ENCODE measurements at regions not wholly inside any gene's neighbourhood (a gene's known extent, or its start where the extent isn't known, plus 50 kb on each side); places are given as distances from the start of the nearest gene placed in this dataset.

DNA sequence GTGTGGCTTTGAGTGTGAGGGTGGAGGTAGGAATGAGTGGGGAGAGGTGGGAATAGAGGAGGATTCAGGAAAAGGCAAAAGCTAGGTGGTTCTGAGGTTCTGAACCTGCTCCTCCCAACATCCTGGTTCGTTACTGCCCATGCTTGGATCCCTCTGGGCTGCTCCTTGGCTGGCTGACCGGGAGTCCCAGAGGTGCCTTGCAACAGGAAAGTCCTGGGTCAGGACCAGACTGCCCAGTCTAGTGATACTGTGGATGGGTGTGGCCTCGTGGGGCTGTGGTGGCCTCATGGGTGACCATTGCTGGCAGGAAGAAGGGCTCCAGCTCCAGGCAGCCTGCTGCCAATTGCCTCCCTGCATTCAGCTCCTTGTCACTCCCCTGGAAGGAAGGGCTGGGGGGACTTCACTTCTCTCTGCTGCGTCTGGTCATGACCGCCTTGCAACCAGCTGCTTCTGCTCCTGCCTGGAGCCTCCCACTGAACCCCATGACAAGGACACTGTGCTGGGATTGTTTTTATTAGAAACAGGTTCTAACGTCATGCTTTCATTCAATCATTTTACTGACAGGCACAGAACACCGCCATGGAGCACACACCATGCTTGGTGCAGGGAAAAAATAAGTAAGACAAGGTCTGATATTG, 61.5 kb upstream of the UBL3 start:
- Histone ChIP-seq H3K27ac (ENCODE audit: low read length) (no peak overlapping the region), H3K79me2 (ENCODE audit: low read length) (no peaks in the 10 kb centered on the region), H3K4me3 (ENCODE audit: low read length) (no peak overlapping the region), H3K4me1 (ENCODE audit: low read length) (peaks cover 24% of the 10 kb centered on the region), H4K20me1 (ENCODE audit: insufficient read depth, low read length) (no peaks in the 10 kb centered on the region), H2AFZ (ENCODE audit: low read depth, low read length) (no peak overlapping the region), H3K9me3 (ENCODE audit: insufficient read depth, low read length) (peaks cover 6% of the 10 kb centered on the region), H3K27me3 (ENCODE audit: low read depth, low read length) (no peaks in the 10 kb centered on the region), H3K4me2 (ENCODE audit: low read length) (no peak overlapping the region), H3K36me3 (replicated peaks; ENCODE audit: low read depth, low read length) (peaks cover 8% of the 10 kb centered on the region), H3K9ac (ENCODE audit: low read length) (no peak overlapping the region)
- TF ChIP-seq CTCF (IDR thresholded peaks at IDR 0.05; ENCODE audit: low read depth, low read length) (no peak), EZH2phosphoT487 (IDR thresholded peaks at IDR 0.05; ENCODE audit: low read depth) (no peak)

GRCh38 chr13:29909975-29910674, 59.7 kb upstream of the UBL3 start:
- Histone ChIP-seq H3K9ac (ENCODE audit: low read length) (no peak overlapping the region), H3K27me3 (ENCODE audit: low read depth, low read length) (no peaks in the 10 kb centered on the region), H2AFZ (ENCODE audit: low read depth, low read length) (no peak overlapping the region), H3K9me3 (ENCODE audit: insufficient read depth, low read length) (peaks cover 6% of the 10 kb centered on the region), H3K36me3 (replicated peaks; ENCODE audit: low read depth, low read length) (peaks cover 8% of the 10 kb centered on the region), H3K79me2 (ENCODE audit: low read length) (no peaks in the 10 kb centered on the region), H3K4me2 (ENCODE audit: low read length) (no peak overlapping the region), H3K27ac (ENCODE audit: low read length) (no peak overlapping the region), H3K4me1 (ENCODE audit: low read length) (peaks cover 25% of the 10 kb centered on the region), H3K4me3 (ENCODE audit: low read length) (no peak overlapping the region), H4K20me1 (ENCODE audit: insufficient read depth, low read length) (no peaks in the 10 kb centered on the region)
- TF ChIP-seq CTCF (IDR thresholded peaks at IDR 0.05; ENCODE audit: low read depth, low read length) (no peak), EZH2phosphoT487 (IDR thresholded peaks at IDR 0.05; ENCODE audit: low read depth) (no peak)

DNA sequence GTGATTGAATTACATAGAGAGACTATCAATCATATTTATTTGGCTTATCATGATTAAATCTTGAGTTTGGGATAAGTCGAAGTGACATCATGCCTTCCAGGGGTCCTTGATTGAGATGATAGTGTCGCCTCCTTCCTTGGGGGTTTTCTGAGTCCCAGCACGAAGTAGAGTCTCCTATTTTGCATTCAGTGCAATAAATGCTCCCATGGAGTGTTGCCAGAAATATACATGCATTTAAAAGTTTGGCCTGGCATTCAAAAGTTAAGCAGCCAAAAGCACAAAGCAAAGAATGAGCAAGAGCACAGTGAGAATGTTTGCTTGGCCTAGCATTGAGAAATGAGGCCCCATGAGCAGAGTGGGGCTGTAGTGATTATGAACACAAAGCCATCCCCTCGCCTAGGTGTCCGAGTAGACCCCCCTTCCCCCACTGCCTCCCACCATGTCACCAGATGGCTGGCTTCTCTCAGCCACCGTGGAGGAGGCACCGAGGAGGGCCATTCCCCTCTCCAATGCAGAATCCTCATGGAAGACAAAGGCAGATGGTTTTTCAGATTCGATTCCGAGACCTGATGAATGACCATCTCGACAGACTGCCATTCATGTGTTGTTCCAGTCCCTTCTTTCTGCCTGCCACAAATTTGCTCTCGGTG, 58.8 kb upstream of the UBL3 start:
- H3K4me2 ChIP-seq (ENCODE audit: low read length), result no peak overlapping the region
- no peak overlapping the region for H3K4me3 ChIP-seq (ENCODE audit: low read length)
- H3K9me3 ChIP-seq (ENCODE audit: insufficient read depth, low read length), result peaks cover 4% of the 10 kb centered on the region
- H3K79me2 ChIP-seq (ENCODE audit: low read length), result no peaks in the 10 kb centered on the region
- H3K9ac ChIP-seq (ENCODE audit: low read length), result no peak overlapping the region
- no peaks in the 10 kb centered on the region for H4K20me1 ChIP-seq (ENCODE audit: insufficient read depth, low read length)
- no peak for TF ChIP-seq CTCF (IDR thresholded peaks at IDR 0.05; ENCODE audit: low read depth, low read length)
- no peak for TF ChIP-seq EZH2phosphoT487 (IDR thresholded peaks at IDR 0.05; ENCODE audit: low read depth)
- H2AFZ ChIP-seq (ENCODE audit: low read depth, low read length), result no peak overlapping the region
- H3K36me3 ChIP-seq (replicated peaks; ENCODE audit: low read depth, low read length), result peaks cover 6% of the 10 kb centered on the region
- H3K4me1 ChIP-seq (ENCODE audit: low read length), result peaks cover 16% of the 10 kb centered on the region
- H3K27me3 ChIP-seq (ENCODE audit: low read depth, low read length), result no peaks in the 10 kb centered on the region
- H3K27ac ChIP-seq (ENCODE audit: low read length), result no peak overlapping the region

- no peaks in the 10 kb centered on the region; the same call in 1 of the 2 replicates for H3K9me3 ChIP-seq (ENCODE audit: insufficient read depth, low read length)
- H3K36me3 ChIP-seq (replicated peaks; ENCODE audit: low read depth, low read length), result no peaks in the 10 kb centered on the region
- no peaks in the 10 kb centered on the region for H3K27me3 ChIP-seq (ENCODE audit: low read depth, low read length)
- H3K27ac ChIP-seq (ENCODE audit: low read length), result no peak overlapping the region
- H3K4me1 ChIP-seq (ENCODE audit: low read length), result peaks cover 16% of the 10 kb centered on the region
- H3K4me2 ChIP-seq (ENCODE audit: low read length), result no peak overlapping the region
- no peak overlapping the region for H3K9ac ChIP-seq (ENCODE audit: low read length)
- no peaks in the 10 kb centered on the region for H3K79me2 ChIP-seq (ENCODE audit: low read length)
- no peak overlapping the region for H2AFZ ChIP-seq (ENCODE audit: low read depth, low read length)
- TF ChIP-seq EZH2phosphoT487 (IDR thresholded peaks at IDR 0.05; ENCODE audit: low read depth), result no peak
- no peak for TF ChIP-seq CTCF (IDR thresholded peaks at IDR 0.05; ENCODE audit: low read depth, low read length)
- no peaks in the 10 kb centered on the region for H4K20me1 ChIP-seq (ENCODE audit: insufficient read depth, low read length)
- H3K4me3 ChIP-seq (ENCODE audit: low read length), result no peak overlapping the region
Observed at GRCh38 chr13:29908416-29909080, 58.1 kb upstream of the UBL3 start.
